Stimulated activated naive CD8-positive, alpha-beta T cell treated with anti-CD3 and anti-CD28 coated beads, Interleukin-15, Interleukin-2, amounts not matched to agents 100 ng/mL and 50 ng/mL, for 24 hours (primary cell): ENCODE measurements at regions not wholly inside any gene's neighbourhood (a gene's known extent, or its start where the extent isn't known, plus 50 kb on each side); places are given as distances from the start of the nearest gene placed in this dataset.

Source experiments
- H3K27ac Mint-ChIP-seq: one replicate; pipeline ENCODE4 v1.8.0; 2021; ENCODE audit warnings: mild to moderate bottlenecking, mixed read lengths
- H3K27me3 Mint-ChIP-seq: one replicate; pipeline ENCODE4 v1.8.0; 2021; ENCODE audit warnings: mixed read lengths
- H3K36me3 Mint-ChIP-seq: one replicate; pipeline ENCODE4 v1.8.0; 2021; ENCODE audit warnings: low read depth, mixed read lengths
- H3K4me1 Mint-ChIP-seq: one replicate; pipeline ENCODE4 v1.8.0; 2021; ENCODE audit warnings: low read depth, mixed read lengths
- H3K4me3 Mint-ChIP-seq: one replicate; pipeline ENCODE4 v1.8.0; 2021; ENCODE audit warnings: mild to moderate bottlenecking, mixed read lengths
- H3K9me3 Mint-ChIP-seq: one replicate; pipeline ENCODE4 v1.8.0; 2021; ENCODE audit warnings: mixed read lengths

DNA sequence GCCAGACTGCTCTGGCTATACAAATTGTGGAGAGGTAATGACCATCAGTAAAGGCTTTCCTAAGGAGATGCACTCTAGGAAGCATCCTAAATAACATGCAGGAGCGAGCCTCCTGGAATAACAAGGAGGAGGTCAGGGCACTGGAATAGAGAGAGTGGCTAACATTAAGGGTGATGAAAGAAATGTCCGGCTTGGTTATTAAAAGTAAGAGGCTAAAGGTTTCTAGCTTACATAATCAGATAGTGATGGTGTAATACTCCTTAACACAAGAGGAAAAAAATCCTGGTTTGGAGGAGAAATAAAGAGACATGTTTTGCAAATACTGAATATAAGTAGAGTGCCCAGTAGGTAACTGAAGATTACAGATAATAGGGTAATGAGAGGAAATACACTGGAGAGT, 365.7 kb downstream of the ZEB2 start:
- no peak overlapping the region for H3K4me3 Mint-ChIP-seq
- peaks cover under 1% of the 10 kb centered on the region for H3K36me3 Mint-ChIP-seq
- H3K9me3 Mint-ChIP-seq: no peaks in the 10 kb centered on the region
- H3K27me3 Mint-ChIP-seq: no peaks in the 10 kb centered on the region
- peaks cover 3% of the 10 kb centered on the region for H3K4me1 Mint-ChIP-seq
- H3K27ac Mint-ChIP-seq: no peak overlapping the region

DNA sequence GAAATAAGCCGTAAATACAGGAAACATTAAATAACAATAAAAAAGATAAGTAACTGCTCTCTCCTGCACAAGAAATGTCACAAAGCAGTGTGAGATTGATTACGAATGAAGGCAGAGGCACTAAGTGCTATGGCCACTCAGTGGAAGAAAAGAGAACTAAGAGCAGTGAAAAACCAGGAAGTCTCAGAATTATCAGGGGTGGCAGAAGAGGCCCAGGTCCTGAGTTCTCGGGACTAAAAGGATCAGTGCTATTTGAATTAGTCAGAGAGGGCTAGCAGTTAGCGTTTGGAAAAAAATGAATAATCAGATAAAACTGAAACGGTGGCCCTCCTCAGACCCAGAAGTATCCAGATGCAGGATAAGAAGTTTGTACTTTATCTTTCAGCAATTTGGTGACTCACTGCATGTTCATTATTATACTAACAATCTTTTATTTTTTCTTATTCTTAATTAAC, 367.1 kb downstream of the ZEB2 start:
- Mint-ChIP-seq H3K27me3 (no peaks in the 10 kb centered on the region), H3K27ac (no peak overlapping the region), H3K4me1 (peaks cover 3% of the 10 kb centered on the region), H3K4me3 (no peak overlapping the region), H3K36me3 (no peaks in the 10 kb centered on the region), H3K9me3 (no peaks in the 10 kb centered on the region)

DNA sequence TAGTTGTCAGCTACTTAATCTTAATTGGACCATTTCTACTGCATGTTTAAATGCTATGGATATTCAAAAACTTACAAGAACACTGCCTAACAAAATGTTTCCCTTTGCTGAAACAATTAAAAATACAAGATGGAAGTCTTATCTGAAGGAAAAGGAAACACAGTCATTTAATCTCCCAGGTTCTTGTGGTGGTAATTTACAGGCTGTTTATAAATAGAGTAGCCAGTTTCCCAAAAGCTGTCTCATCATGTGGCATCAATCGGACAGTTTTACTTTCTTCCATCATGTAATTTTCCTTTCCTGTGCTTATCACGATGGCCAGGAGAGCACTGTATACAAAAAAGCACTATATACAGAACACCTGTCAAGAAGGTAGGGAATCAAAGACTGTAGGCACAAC, 368.1 kb downstream of the ZEB2 start:
- Mint-ChIP-seq H3K4me3 (no peak overlapping the region), H3K9me3 (no peaks in the 10 kb centered on the region), H3K4me1 (peaks cover 3% of the 10 kb centered on the region), H3K27ac (no peak overlapping the region), H3K27me3 (no peaks in the 10 kb centered on the region), H3K36me3 (no peaks in the 10 kb centered on the region)

DNA sequence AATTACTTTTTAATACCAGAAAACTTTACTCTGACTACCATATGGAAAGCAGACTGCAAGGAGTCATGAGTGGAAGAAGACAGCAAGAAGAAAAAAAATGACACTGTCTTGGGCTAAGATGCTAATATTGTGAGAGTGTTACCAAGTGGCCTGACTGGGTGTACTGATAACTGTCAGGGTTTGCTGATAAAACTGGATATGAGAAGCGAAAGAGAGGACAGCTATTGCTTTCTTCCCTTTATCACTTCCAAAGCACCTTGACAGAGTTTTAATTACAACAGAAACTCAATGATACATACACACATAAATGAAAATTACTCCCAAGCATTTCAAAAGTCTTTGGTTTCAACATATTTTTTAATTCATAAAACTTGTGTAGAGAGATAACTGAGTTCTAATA, 368.5 kb downstream of the ZEB2 start:
- Mint-ChIP-seq H3K4me1 (peaks cover 3% of the 10 kb centered on the region), H3K9me3 (no peaks in the 10 kb centered on the region), H3K27me3 (no peaks in the 10 kb centered on the region), H3K36me3 (no peaks in the 10 kb centered on the region), H3K27ac (no peak overlapping the region), H3K4me3 (no peak overlapping the region)

DNA sequence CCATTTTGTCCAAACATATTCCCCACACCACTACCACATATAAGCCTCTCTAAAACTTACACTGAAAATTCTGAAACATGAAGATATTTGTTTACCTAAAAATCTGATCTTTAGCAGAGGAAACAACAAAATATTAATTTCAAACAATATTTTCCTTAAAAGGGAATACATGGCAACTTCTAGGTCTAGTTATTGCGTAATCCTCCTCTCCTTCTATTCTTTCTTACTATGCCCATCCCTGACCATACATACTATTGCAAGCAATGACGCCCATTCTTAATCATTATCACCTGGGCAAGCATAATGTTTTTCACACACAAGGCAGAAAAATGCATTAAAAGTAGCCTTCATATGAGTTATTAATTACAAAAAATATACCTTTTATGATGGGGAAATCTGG, 372.6 kb downstream of the ZEB2 start:
- no peaks in the 10 kb centered on the region for H3K27me3 Mint-ChIP-seq
- H3K4me1 Mint-ChIP-seq: peaks cover 5% of the 10 kb centered on the region

DNA sequence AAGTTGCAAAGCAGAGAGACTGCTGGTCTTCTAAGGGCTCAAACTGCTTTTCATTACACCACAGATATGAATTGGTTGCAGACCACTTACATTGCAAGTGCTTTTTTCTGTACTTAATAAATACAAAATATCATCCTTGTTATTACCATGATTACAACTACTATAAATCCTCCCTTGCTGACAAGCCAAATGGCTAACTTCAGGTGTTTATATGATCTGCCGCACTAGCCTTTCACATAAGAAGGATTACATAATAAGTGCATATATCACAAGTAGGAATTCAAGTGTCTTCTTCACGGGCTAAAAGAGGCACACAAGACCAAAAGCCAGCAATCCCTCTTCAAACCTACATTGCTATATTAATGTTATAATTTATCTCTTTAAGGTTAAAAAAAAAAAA, 373.0 kb downstream of the ZEB2 start:
- H3K9me3 Mint-ChIP-seq: no peaks in the 10 kb centered on the region
- H3K4me3 Mint-ChIP-seq: no peak overlapping the region
- H3K27ac Mint-ChIP-seq: no peak overlapping the region
- H3K36me3 Mint-ChIP-seq: peaks cover 16% of the 10 kb centered on the region
- H3K4me1 Mint-ChIP-seq: peaks cover 5% of the 10 kb centered on the region
- H3K27me3 Mint-ChIP-seq: no peaks in the 10 kb centered on the region

More for the DNA sequence above, 372.6 kb downstream of the ZEB2 start:
- Mint-ChIP-seq H3K36me3 (peaks cover 12% of the 10 kb centered on the region), H3K9me3 (no peaks in the 10 kb centered on the region), H3K4me3 (no peak overlapping the region), H3K27ac (no peak overlapping the region)

DNA sequence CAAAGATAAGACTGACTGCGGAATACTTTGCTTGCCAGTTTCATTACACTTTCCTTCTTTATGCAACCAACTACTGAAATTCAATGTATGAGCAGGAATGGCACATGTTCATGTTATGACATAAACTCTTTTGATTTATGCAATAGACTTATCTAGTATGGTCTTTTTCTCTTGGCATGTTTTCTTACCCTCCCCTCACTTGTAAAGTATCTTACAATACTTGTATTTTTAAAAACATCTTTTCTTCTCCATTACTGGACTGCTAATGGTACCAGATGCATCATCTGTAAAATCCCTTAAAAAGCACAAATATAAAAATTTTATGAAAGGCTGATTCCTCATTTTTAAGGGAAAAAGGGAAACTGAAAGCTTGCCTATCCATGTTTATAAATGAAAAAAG, 373.8 kb downstream of the ZEB2 start:
- no peak overlapping the region for H3K4me3 Mint-ChIP-seq
- H3K36me3 Mint-ChIP-seq: peaks cover 22% of the 10 kb centered on the region
- H3K27ac Mint-ChIP-seq: no peak overlapping the region
- H3K27me3 Mint-ChIP-seq: no peaks in the 10 kb centered on the region
- no peaks in the 10 kb centered on the region for H3K9me3 Mint-ChIP-seq
- H3K4me1 Mint-ChIP-seq: peaks cover 5% of the 10 kb centered on the region

DNA sequence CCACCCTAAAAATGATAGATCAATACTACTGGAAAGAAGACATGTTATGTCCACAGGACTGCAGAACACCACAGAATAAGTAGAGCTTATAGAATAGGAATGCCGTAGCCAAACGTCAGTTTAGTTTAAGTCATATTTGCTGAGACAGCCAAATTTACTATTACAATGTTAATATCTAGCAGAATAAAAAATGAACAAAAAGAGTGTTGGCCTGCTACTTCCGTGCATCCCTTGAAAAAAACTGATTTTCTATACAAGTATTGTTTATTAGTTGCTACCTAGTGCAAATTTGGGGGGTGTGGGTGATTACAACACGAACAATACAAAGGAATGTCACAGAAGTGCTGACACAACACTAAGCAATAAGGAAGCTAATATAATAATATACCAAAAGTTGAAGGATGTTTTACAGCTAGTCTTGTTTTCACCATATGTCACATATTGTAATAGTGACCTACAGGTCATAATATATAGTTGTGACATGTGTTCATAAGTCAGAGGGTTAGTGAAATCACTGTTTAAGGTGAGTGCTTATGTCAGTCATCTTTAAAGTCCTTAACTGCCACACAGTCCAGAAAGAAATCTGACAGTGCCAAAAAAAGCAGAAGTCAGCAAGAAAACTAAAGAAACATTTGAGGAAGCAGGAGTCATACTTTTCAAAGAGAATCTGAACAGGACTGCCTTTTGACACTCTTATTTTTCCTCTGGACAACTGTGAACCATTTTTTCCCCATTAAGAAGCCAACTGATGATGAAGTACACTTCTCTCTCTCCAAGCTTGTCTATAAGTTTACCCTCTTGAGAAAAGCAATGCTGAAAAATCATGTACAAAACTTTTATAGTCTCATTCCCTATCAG, 376.4 kb downstream of the ZEB2 start:
- Mint-ChIP-seq H3K9me3 (no peaks in the 10 kb centered on the region), H3K27me3 (no peaks in the 10 kb centered on the region), H3K27ac (peak overlapping the region; percentile 74), H3K36me3 (peaks cover 32% of the 10 kb centered on the region), H3K4me1 (peaks cover 5% of the 10 kb centered on the region), H3K4me3 (no peak overlapping the region)

DNA sequence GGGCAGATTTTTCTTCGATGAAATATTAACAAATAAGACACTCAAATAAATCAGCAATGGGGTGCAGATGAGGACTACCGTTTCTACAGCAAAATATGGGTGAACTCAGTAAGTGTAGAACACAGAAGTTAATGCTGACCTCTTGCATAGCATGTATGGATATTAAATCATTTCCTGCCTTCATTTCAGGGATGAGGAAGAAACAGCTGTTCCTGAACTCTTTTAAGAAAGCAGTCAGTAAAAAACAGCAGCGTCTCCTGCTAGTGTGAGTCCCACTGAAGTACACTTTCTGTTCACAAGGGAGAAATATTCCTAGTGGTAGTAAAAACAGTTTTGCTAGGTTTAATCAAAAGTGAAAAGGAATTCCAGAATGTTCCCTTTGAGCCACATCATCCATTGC, 379.0 kb downstream of the ZEB2 start:
- Mint-ChIP-seq H3K36me3 (peaks cover 50% of the 10 kb centered on the region), H3K27me3 (no peaks in the 10 kb centered on the region), H3K27ac (no peak overlapping the region), H3K9me3 (no peaks in the 10 kb centered on the region), H3K4me3 (no peak overlapping the region), H3K4me1 (peaks cover 5% of the 10 kb centered on the region)

DNA sequence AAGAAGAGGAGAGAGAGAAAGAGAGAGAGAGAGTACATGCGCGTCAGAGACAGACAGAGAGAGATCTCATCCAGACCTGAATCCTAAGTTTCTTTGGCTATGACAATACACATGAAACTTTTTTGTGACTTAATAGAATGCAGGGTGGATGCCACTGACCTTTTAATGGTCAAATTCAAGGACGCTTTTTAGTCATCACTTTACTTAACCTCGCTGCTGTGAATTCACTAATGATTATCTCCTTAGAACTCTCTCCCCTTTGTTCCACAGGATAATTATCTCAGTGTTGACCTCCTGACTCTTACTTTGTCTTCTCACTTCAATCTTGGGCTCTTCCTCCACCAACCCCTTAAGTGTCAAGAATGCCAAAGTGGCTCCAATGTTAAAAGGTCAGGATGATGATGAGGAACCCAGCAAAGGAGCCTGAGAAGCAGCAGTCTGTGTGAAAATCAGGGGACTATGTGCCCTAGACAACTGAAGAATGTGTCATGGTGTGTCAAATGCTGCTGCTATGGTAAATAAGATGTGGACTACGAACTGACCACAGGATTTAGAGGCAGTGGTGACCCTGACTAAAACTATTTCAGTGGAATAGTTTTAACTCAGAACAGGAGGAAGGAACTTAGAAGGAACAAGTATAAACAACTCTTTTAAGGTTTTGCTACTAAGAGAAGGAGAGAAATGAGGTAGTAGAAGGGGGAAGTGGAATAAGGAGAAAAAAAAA, 382.1 kb downstream of the ZEB2 start:
- H3K36me3 Mint-ChIP-seq: peaks cover 52% of the 10 kb centered on the region
- no peaks in the 10 kb centered on the region for H3K27me3 Mint-ChIP-seq
- no peaks in the 10 kb centered on the region for H3K9me3 Mint-ChIP-seq
- H3K4me3 Mint-ChIP-seq: no peak overlapping the region
- H3K27ac Mint-ChIP-seq: no peak overlapping the region
- no peaks in the 10 kb centered on the region for H3K4me1 Mint-ChIP-seq

DNA sequence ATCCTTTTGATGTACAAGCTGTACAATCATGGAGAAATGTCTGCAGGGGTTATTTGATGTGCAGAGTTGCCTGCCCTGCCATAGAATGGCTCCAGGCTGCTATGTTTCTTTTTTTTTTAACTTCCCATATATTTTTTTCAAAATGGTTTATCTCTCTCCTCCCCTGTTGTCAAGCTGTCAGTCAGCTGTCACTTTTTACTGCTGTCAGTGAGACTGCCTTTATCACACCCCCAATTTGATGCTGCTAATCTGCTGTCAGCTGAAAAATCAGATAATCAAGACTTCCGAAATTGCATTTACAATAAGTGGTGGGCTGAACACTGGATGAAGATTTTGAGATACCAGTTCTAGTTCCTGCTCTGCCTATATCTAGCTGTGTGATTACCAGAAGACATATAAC, 382.6 kb downstream of the ZEB2 start:
- Mint-ChIP-seq H3K4me3 (no peak overlapping the region), H3K36me3 (peaks cover 49% of the 10 kb centered on the region), H3K27me3 (no peaks in the 10 kb centered on the region), H3K4me1 (no peaks in the 10 kb centered on the region), H3K27ac (no peak overlapping the region), H3K9me3 (no peaks in the 10 kb centered on the region)

DNA sequence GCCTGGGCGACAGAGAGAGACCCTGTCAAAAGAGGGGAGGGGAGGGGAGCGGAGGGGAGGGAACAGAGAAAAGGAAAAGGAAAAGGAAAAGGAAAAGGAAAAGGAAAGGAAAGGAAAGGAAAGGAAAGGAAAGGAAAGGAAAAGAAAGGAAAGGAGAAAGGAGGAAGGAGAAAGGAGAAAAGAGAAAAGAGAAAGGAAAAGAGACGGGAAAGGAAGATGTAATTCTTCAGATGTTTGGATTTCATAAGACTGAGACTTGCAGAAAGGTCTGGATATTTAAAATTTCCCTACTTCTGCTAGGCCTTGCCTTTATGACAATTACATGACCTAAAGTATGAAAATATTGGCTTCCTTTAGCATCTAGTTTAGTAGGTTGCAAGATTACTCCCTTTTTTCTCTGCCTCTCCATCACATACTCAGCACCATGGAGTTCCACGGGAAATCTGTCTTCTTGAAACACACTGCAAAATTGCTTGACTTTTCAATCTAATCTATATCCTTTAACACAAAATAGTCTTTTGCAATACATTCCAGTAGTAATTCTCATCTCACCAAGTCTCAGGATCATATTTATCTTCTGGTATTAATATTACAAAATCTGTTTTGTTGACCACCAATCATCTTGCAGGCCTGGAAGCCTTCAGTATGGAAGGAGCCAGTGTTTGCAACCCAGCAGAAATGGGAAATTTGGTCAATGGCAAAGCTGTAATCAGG, 383.5 kb downstream of the ZEB2 start:
- Mint-ChIP-seq H3K27me3 (no peaks in the 10 kb centered on the region), H3K4me3 (no peak overlapping the region), H3K9me3 (peaks cover under 1% of the 10 kb centered on the region), H3K27ac (no peak overlapping the region), H3K36me3 (peaks cover 41% of the 10 kb centered on the region), H3K4me1 (peaks cover under 1% of the 10 kb centered on the region)

DNA sequence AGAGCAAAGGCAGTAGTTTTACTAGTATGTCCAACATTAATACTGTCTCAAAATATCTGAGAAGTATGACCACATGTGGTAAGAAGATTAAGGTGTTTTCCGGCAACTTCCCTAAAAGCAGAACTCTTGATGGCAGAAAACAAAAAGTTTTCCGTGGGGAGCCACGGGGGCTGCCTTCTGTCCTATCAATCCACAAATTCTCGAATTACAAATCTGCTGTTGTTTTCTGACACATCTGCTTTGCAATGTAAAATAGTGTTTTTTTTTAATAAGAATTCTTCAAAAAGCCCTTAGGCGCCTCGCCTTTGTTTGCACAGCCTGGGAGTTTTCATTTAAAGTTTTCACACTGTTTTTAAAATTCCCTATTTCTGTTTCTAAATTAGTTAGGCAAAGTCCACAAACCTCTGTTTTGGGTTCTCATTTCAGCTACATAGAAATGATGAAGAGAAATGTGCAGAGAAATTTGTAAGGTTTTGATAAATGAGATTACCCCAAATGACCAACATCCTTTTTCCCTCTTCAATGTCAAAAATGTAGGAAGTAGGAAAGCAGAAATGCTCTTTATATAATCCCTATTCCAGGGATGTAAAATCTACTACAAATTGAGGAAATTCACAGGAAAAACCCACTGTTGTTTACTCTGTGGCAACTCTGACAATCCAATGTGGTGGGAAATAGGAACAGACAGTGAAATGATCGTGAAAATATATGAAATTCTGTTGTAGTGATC, 385.8 kb downstream of the ZEB2 start:
- peaks cover 38% of the 10 kb centered on the region for H3K36me3 Mint-ChIP-seq
- H3K27me3 Mint-ChIP-seq: no peaks in the 10 kb centered on the region
- peaks cover 5% of the 10 kb centered on the region for H3K9me3 Mint-ChIP-seq
- H3K27ac Mint-ChIP-seq: no peak overlapping the region
- H3K4me3 Mint-ChIP-seq: no peak overlapping the region
- H3K4me1 Mint-ChIP-seq: peaks cover 21% of the 10 kb centered on the region

DNA sequence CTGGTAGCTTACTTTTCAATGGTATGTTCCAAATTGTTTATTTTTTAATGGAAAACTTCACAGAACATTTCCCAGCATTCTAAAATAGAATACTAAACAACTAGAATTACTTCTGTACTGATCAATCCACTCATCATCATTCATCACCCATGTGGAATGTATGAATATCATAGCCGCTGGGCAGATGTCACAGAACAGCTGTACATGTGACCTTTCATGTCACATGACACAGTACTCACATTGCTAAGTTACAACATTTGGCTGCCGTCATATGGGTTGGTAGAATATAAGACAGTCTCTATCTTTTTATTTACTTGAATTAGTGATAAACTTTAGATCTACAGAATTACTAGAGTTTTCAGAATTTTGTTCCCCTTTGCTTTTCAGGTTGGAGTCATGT, 387.6 kb downstream of the ZEB2 start:
- H3K4me3 Mint-ChIP-seq: no peak overlapping the region
- peaks cover 34% of the 10 kb centered on the region for H3K4me1 Mint-ChIP-seq
- peaks cover 24% of the 10 kb centered on the region for H3K36me3 Mint-ChIP-seq
- H3K27me3 Mint-ChIP-seq: no peaks in the 10 kb centered on the region
- peaks cover 5% of the 10 kb centered on the region for H3K9me3 Mint-ChIP-seq
- no peak overlapping the region for H3K27ac Mint-ChIP-seq
